ENCODE measurements at regions not wholly inside any gene's neighbourhood (a gene's known extent, or its start where the extent isn't known, plus 50 kb on each side); places are given as distances from the start of the nearest gene placed in this dataset.

DNA sequence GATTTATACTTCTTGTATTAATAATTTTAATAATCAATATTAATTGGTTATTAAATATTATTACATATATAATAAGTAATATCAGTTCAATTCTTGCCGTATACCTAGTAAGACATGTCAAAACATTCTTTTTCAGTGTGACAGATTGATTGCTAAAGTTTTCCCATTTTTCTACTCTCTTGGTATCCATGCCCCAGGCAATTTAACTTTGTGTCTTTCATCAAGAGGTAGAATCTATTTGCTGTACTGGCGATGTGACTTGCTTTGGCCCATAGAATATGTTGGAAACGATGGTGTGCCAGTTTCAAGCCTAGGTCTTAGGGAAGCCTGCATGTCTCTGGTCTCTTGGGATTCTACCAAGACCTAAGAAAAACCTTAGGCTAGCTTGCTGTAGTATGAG, 436.1 kb upstream of the ADAMTS5 start:
- no peak for TF ChIP-seq EZH2phosphoT487 (IDR thresholded peaks at IDR 0.05; ENCODE audit: insufficient read depth, low read depth)
- no peak for TF ChIP-seq EZH2 (IDR thresholded peaks at IDR 0.05; ENCODE audit: insufficient read depth, poor library complexity, severe bottlenecking)

Data from GM23248 (cell line).